GM19463 (cell line): ENCODE measurements at regions not wholly inside any gene's neighbourhood (a gene's known extent, or its start where the extent isn't known, plus 50 kb on each side); places are given as distances from the start of the nearest gene placed in this dataset.

Source experiments
- ATAC-seq: cut with Tn5 transposase; IDR thresholded peaks from one replicate; pipeline ENCODE4 v1.9.1; 2021; ENCODE audit warnings: mild to moderate bottlenecking, moderate library complexity; ENCODE audit not compliant: unreplicated experiment

DNA sequence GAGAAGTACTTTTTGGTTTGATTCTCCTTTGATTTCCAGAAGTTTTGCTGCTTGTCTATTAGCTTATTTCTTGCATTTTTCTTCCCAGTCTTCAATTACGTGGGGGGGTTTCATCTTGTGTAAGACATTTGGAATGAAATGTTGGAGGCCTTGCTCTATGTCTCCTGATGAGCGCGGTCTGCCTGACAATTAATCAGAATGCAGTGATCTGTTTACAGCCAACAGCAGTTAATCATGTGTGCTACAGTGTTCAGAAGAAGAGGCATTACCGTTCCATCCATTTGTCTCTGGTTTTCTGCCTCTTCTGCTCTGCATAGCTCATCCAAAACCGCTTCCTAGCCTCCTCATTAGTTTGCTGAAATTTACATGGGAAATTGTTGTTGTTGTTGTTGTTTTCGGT is 134.4 kb upstream of the ST6GAL2 start:
- no peak for ATAC-seq

DNA sequence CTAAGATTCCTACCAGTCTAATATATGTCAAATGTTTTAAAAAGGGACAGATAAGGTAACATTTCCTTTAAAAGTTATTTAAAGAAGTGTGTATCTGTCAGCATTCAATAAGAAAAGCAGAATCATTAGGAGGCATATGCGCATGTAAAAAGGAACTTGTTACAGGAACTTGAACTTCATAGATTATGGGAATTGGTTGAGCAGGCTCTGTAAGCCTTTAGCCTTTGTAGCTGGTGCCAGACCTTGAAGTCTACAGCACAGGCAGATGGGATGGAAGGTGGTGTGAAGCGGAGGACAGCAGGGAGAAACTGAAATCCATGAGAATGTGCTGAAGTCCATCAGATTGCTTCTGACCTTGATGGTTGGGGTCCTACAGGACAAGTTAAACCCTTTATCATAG is 138.3 kb upstream of the ST6GAL2 start:
- no peak for ATAC-seq

DNA sequence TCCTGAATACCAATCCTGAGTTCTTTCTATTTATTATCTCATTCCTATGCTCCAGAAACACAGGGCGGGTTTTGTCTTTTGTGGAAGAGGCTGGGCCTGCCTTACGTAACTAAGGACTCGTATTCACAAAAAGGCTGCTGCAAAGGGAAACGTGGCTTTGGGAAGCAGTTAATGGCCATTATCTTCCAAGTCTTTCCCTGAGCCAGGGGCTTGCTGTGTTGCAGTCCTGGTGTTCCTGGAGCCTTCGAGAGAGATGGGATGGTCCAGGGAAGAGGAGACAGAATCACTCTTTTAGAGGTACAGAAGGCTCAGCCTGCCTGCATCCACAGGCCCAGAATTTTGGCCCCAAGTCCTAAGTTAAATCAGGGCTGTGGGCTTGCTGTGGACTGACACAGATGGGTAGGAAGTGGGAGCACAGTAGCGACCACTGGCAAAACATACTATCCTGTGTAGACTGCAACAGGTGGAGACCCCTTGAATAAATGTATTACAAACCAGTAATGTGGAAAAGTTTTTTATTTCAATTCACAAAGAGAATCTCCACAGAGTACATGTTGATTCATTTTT is 139.4 kb upstream of the ST6GAL2 start:
- ATAC-seq = no peak

DNA sequence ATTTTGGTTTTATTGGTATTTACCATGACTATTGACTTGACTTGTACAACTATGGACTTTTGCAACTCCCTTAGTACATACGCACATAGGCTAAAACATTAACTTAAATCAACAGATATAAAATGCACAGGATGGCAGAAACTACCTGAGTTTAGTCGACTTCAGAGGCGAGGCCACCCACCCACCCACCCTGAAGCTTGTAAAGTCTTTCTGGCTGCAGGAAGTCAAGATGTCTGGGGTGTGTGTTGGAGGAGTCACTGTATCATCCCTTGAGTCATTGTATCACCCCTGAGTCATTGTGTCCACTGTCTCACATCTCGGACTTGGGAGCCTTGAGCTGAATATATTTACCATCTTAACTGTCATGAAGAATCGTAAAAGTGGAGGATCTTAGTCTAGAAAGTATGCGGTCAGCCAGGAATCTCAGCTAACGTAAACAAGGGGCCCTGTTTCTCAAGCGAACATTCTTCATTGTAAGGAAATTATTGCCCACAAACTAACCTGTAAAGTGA is 140.0 kb upstream of the ST6GAL2 start:
- ATAC-seq = no peak

DNA sequence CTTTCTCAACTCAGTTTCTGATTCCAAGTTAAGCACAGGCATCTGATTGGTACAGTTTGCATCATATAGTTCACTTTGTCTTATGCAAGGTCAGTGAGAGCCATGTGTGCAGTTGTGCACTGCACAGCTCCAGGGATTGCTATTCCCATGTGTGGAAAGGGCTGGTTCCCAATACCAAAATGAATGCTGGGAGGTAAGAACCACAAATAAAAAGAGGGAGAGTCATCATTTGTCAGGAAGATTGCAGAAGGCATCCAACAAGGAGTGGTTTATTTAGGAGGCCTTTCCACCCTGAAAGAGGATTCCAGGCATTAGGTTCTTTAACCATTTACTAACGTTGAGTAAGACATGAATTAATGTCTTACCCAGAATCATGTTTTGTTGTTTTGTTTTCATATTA is 141.2 kb upstream of the ST6GAL2 start:
- no peak for ATAC-seq

DNA sequence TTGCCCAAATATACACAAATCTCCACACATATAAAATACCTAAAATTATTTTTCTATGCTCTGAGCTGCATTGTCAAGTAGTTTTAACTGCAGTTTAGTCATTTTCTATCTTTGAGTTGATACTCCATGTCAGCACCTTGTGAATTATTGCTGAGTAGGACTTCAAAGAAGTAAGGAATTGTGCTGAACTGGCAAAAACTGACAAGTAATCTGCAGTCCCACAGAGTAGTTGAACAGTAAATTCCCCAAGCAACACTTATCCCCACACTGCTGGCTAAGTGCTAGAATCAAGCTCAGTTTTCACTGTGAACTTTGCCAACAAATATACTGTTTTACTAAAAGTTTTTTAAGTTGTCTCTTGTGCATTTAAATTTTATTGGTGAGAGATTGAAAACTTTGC is 141.8 kb upstream of the ST6GAL2 start:
- no peak for ATAC-seq

DNA sequence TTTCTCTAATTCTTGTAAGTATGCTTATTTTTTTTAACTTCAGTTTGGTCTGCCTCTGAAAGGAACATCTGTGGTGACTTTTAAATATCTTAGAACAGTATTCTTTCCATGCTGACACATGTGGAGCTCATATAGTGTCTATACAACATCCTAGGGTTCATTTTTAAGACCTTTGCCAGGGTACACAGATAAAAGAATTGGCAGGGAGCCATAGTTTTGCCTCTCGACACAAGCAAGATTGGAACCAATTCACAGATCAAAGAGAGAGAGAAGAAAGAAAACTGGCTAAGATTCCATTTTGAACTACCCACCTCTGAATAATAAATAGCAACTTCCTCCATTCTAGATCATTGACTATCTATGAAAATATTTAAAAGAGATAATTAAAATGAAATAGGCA is 142.7 kb upstream of the ST6GAL2 start:
- no peak for ATAC-seq

DNA sequence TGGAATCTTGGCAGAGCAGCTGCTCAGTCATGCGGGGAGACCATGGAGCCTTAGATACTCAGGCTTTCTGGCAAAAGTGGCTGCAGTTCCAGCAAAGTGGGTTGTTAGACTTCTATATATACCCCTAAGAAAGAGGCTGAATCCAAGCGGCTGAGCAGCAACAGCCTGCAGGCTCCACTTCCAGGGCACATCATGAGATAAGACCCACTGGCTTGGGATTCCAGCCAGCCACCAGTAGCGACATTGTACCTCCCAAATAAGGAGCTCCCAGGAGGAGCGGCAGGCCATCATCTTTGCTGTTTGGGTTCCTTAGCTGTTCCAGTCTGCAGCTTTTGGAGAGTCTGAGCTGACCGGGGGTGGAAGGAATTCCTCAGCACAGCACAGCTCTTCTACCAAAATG is 150.3 kb upstream of the ST6GAL2 start:
- ATAC-seq = no peak

DNA sequence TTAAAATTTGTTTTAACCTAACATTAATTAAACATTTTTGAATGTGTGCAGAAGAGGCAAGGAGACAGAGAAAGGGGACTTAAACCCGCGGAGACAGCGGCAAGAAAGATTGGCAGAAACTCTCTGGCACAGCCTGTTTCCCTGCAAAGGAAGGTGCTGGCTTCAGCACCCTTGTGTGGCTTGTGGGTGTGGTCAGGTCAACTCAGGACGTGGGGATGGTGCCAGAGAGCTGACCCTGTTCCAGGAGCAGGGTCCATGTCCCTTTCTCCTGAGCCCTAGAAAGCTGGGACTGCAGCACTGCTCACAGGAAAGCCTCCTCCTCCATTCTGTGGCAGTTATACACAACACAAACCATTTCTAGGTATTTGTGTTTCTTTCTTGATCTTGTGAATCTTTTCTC is 176.2 kb upstream of the ST6GAL2 start:
- no peak for ATAC-seq

DNA sequence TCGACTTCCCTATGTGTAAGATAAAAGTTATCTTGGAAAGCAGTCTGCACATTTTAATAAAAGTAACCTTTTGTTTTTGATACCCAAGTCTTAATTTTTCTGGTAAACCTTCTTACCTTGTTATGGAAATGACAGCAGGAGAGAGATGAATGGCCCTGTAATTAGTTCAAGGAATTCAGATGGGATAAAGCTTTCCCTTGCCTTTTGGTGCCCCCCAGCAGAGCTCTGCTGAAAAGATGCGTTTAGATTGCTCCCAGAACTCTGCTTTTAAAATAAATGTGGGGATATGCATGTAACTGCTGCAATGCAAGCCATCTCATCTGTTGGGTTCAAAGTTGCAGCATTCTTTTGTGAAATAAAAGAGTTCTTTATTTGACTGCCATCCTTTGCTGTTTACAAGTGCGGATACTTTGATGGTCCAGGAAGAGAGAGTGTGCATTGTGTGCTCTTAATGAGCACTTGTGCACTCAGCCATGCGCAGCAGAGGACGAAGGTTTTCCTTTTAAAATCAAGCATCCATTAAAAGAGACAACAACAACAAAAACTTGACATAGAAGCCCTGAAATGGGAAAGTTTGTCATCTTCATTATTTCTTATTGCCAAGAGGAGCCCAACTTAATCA is 176.7 kb upstream of the ST6GAL2 start:
- ATAC-seq = no peak

DNA sequence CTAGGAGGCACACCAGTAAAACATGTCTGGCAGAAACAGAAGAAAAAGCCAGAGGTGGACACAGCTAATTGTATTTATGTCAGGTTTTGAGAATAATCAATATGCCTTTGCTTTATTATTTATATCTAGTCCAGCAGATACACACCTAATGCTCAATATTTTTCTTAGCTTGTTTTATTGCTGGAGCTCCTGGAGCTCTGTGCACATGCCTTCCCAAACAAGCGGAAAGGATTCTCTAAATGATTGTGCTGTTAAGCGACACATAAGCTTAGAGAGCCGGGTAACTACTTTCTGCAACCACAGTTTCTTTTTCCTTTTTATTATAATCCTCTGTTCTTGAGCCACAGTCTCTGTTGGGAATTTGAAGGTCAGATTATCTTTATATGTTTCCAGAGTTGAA is 177.3 kb upstream of the ST6GAL2 start:
- no peak for ATAC-seq

DNA sequence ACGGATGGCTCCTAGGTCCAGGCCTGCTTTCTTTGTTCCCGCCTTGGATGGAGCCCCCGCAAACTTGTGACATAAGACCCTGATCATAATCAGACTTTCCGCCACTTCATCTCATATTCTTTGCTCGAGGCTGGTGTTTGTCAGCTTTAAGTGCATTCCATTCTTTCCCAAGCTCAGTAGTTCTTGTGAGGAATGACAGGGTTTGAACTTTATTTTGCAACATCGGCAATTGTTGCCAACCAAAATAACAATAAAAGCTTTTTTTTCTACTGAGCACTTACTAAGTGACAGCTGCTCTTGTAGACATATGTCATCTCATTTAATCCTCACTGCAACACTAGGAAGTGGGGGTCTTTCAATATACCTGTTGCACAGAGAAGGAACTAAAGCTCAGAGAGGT is 178.8 kb upstream of the ST6GAL2 start:
- ATAC-seq = no peak

DNA sequence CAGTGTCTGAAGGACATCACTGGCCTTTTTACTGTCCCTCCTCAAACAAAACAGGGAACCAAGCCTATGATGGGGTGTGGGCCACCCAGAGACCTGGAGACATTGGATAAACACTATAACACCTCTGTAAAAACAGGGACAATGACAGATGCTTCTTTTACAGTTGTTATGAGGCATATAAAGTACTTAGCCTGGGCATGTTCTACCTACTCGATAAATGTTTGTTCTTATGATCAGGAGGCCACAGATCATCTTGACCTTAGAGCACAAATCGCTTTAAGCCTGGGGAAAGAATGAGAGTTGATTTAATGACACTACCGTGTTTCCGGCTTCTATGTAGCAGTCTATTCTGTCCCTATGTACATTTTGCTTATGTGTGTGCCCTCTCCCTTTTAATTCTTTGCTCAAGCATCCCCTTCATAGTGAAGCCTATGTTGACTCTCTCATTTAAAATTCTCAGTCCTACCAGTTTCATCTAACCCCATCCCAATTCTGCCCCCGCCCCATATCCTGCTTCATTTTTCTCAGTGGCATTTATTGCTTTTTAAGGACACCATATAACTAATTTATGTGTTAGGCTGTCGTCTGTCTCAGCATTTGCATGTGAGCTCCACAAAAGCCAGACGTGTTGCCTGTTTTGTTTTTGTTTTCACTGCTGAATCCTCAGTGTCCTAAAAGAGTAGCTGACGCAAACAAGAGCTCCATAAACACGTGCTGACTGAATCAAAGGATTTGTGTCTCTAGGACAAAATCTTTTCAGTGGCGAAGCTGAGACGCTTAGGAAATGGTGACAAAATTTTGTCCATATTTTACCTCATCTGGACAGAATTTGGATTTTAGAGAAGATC is 182.3 kb upstream of the ST6GAL2 start:
- ATAC-seq = no peak

DNA sequence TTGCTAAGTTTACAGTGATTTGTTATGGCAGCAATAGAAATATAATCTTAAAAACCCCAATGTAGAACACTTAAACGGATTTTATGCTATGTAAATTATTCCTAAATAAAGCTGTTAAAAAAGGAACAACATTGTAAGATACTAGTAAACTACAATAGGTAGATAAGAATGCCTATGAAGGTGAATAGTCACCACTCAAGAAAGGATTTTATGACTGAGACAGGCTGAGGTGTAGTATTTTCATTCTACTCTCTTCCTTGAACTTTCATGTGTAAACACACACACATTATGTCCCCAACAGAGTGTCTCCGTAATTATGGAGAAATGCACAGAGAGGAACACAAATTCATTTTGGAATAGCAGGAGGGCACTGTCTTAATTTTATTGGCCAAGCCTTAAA is 183.9 kb upstream of the ST6GAL2 start:
- no peak for ATAC-seq

DNA sequence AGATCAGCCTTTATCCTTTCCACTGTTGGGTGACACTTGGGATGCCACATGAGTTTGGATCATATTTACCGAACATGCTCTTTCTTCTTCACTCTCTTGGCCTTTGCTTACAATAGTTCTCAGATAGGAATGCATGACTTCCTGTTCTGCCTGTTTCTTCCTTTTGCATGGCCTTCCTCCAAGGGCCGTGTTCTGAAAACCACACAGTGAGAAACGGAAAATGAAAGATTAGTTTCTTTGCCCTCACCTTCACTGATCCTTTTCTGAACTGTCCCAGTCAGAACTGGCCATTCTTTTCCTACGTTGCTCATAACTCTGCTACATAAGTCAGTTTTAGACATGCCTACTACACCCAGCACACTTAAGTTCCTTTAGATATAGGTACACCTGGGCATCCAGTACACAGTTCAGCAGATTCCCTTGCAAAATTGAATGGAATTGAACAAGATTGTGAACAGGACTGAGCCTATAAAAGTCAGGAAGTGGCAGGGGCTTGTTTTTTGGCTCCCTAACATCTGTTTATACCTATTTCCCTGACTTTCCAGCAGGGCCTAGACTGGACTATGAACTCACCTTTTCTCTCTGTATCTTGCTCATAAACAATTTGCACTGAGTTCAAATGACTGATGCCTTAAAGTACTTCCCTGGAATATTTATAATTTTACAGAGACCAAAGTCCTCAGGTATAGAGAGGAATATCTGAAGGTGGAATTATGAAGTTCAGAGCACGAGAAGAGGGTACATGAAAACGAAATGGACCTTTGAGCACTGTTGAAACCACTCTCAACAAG is 186.4 kb upstream of the ST6GAL2 start:
- no peak for ATAC-seq

DNA sequence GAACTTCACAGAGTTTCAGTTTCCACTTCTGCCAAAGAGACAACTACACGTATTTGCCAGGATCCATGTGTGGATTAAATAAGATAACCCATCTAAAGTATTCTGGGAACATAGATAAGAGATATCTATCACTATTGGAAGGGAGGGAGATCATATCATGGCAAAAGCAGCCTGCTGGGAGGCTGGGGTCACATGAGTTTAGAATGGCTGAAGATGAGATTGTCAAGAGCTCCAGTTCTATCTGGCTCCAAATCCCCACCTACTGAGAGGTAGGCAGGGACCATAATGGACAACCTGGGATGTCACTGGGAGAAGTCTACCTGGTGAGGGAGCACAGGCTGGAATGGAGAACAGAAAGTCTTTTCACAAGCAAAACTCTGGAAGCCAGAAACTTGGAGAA is 192.6 kb upstream of the ST6GAL2 start:
- ATAC-seq = no peak

DNA sequence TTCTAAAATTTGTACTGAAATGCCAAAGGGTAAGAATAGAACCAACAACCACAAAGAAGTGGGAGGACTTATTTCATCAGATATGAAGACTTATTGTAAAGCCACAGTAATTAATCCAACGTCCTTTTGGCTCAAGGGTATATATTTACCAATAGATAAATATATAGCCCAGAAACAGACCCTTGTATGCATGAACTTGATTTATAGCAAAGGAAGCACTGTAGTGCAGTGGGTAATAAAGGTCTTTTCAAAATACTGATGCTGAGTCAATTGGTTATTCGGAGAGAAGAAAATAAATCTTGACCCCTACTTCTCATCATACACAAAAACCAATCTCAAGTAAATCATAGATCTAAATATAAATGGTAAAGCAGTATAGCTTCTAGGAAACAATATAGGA is 200.5 kb upstream of the ST6GAL2 start:
- ATAC-seq = no peak

DNA sequence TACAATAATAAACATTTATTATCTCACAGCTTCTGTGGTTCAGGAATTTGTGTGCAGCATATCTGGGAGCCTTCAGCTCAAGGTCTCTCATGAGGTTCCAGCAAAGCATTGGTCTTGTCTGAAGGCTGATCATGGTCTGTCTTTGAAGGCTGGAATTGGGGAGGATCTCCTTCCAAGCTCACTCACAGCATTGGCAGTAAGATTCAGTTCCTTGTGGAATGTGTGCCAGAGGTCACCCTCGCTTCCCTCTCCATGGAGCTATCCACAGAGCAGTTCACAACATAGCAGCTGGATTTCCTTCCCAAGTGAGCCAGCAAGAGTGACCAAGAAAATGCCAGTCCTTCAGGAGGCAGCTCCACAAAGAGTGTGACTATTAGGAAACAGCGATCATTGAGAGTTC is 202.2 kb upstream of the ST6GAL2 start:
- ATAC-seq = no peak

DNA sequence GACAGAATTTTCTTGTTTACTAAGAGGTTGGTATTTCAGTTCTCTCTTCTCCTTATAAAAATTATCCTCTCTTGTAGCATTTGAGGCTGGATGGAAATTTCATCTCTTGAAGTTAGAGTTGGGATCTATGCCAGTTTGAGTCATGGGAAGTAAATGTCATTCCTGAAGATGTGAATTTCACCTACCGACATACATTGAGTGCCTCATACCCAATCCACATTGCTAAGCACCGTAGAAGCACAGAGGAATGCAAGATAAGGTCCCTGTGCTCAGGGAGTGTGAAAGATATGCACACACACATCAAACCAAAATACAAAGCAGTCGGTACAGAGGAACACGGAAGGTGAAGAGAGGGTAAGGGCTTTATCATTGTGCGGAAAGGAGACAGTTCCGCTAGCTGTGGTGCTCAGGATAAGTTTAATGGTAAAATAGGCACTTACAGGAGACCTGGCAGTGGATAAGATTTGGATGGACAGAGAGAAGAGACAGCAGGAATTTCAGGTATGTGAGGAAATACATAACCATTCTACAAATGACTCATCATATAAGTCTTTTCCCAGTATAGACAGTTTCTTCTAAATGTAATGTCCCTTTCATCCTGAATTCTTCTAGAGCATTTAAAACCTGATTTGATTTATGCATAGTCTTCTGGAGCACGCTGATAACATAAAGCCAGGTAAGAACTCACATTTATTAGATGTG is 205.3 kb upstream of the ST6GAL2 start:
- no peak for ATAC-seq

DNA sequence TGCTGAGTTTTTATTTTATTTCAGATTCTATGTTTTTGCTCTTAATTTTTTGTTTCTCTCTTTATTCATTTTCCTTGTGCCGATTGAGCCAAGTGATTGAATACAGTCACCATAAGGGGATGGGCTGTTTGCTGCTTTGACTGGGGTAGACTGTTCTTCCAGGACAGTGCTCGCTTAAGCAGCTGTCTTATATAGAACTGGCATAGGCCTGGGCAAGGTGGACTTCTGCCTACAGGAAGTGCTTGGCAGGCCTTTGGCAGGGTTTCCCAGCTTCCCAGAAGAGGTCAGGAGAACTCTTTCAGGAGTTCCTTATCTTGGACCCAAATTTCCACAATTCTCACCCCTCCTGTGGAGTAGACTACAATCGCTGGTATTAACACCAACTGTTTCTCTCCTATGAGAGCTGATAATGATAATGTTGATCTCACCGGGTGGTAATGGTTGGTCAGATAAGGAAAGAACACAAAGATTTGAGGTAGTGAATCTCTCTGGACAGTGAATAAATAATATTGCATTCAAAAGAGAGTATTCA is 207.5 kb upstream of the ST6GAL2 start:
- no peak for ATAC-seq
